PC-3 (cell line): ENCODE measurements at regions not wholly inside any gene's neighbourhood (a gene's known extent, or its start where the extent isn't known, plus 50 kb on each side); places are given as distances from the start of the nearest gene placed in this dataset.

Experiments used
- EZH2phosphoT487 ChIP-seq: fragments of 300-600 bp; sonication (generic); IDR thresholded peaks from 2 replicates; pipeline ENCODE4 v1.6.1; 2018; ENCODE audit warnings: mild to moderate bottlenecking, antibody characterized with exemption, low read length, borderline replicate concordance
- TF ChIP-seq, protein P1 (sequence below): fragments of 300-600 bp; sonication (generic); conservative IDR thresholded peaks from 2 replicates; pipeline ENCODE4 v1.5.1; 2017; ENCODE audit warnings: antibody characterized with exemption, low read depth, mild to moderate bottlenecking, low read length

DNA sequence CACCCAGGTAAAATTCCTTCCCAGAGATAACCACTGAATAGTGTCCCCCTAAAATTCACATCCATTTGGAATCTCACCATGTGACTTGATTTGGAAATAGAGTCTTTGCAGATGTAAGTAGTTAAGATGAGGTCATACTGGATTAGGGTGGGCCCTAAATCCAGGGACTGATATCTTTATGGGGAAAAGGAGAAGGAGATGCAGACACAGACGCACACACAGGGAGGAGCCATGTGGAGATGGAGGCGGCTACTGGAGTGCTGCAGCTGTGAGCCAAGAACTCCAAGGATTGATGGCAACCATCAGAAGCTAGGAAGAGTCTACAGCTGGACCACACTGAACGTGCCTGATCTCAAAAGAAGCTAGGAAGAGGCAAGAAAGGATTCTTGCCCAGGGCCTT lies 96.6 kb upstream of the SRD5A3 start:
- TF ChIP-seq, protein P1, sequence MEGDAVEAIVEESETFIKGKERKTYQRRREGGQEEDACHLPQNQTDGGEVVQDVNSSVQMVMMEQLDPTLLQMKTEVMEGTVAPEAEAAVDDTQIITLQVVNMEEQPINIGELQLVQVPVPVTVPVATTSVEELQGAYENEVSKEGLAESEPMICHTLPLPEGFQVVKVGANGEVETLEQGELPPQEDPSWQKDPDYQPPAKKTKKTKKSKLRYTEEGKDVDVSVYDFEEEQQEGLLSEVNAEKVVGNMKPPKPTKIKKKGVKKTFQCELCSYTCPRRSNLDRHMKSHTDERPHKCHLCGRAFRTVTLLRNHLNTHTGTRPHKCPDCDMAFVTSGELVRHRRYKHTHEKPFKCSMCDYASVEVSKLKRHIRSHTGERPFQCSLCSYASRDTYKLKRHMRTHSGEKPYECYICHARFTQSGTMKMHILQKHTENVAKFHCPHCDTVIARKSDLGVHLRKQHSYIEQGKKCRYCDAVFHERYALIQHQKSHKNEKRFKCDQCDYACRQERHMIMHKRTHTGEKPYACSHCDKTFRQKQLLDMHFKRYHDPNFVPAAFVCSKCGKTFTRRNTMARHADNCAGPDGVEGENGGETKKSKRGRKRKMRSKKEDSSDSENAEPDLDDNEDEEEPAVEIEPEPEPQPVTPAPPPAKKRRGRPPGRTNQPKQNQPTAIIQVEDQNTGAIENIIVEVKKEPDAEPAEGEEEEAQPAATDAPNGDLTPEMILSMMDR: no peak
- TF ChIP-seq EZH2phosphoT487: no peak
